Fibroblast of upper back skin (primary cell): ENCODE measurements at regions not wholly inside any gene's neighbourhood (a gene's known extent, or its start where the extent isn't known, plus 50 kb on each side); places are given as distances from the start of the nearest gene placed in this dataset.
"Not testable (repeated sequence)": the region's sequence is repeated elsewhere in the genome, so short reads cannot be mapped to it uniquely, and the experiment has no call there.

Source experiments
- DNase-seq: peaks from one replicate; pipeline ENCODE4 v3.0.0-alpha.2; 2013

DNA sequence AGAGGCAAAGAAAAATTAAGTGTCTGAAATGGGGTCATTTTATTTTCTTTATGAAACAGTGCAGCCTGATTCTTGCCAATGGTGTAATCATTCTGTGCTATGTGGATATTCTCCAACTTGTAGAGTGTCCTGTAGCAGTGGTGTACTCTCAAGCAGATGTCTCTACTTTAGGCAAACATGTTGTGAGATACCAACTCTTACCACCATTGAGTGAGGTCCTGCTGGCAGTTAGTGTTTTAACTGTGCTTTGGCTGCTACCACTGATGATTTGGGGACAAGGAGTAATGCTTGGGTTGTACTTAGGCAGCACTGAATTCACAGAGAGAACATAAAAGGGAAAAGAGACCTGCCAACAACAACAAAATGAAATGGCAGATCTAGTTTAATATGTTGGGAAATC is 122.5 kb downstream of the APIP start:
- DNase-seq = no peak

DNA sequence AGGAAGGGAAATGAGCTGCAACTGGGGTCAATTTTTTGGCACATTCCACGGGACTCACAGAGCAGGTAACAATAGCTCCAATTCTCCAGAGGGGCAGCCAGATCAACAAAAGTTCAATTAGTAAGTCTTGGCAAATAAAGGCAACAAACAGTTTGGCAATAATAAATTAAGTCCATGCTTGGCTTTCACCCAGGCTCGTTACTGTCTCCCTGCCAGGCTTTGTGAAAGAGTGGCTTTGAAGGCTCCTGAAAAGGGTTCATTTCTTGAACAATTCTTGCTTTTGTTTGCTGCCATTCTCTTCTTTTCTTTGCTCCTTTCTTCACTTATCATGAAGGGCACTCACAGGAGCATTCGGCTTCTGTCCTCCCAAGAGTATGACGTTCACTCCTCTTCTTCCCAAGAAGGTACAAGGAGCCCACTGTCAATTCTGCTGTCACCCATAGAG is 123.3 kb downstream of the APIP start:
- DNase-seq = no peak

DNA sequence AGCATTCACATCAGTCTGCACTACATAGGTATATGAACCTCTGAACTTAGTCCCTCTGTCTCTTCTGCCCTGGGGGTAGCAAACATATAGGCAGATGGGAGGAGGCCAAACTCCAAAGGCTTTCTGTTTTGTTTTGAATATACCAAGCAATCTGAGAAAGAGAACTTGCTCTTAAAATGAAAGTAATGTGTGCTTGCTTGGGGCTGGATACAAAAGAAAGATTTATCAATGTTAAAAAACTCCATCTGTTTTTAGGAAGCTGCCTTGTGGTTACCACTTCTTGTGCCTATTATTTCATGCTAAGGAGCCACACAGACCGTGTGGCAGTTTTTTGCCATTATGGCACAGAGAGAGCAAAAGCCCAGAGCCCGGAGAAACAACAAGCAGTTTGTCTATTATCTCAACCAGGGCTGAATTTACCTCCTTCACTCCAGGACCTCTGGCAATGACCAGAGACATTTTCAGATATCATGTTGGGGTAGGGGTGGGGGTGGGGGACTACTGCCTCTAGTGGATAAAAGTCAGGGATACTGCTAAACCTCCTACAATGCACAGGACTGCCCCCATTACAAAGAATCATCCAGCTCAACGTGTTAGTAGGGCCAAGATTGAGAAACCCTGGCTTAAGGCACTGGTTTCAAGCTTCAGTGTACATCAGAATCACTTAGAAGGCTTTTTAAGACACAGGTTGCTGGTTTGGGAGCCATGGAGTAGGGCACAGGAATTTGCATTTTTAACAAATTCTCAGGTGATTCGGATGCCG is 124.2 kb downstream of the APIP start:
- no peak for DNase-seq

DNA sequence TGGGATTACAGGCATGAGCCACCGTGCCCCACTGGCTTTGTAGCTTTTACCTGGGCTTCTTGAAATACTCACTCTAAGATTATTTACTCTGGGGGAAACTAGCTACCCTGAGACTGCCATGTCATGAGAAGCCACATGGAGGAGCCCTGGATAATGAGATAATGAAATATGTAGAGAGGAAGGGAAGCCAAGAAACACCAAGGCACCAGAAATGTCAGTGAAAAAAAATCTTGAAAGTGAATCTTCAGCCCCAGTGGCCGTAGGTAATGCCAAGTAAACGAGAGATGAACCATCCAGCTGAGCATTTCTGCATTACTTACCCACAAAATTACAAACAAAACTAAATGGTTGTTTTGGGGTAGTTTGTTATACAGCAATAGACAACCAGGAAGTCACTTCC is 125.6 kb downstream of the APIP start:
- no peak for DNase-seq

DNA sequence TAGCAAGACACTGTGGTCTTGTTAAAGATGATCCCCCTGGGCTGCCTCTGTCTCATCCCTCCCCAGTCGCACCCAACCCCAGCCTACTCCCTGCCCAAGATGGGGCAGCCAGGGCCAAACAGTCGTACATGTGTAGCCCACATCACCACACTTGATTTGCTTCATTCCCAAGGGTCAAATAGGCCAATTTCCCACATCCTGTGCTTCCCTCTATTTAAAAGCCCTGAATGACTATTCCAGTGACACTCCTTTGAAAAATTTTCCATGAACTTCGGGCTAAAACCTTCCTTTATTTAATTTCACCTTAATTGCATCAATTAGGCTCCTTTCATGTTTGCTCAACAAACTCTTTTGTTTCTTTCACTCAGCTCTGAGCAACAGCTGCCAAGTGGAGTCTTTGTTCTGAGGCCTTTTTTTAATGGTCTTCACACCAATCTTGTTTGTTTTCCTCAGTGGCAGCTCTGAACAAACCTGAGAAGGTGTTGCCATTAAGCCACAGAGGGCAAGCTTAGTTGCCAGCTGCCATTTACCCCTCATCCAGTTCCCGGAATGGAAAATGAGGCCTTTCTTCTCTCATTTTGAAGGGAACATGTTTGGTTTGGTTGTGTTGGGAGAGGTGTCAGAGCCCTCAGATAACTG is 126.9 kb downstream of the APIP start:
- DNase-seq = no peak

DNA sequence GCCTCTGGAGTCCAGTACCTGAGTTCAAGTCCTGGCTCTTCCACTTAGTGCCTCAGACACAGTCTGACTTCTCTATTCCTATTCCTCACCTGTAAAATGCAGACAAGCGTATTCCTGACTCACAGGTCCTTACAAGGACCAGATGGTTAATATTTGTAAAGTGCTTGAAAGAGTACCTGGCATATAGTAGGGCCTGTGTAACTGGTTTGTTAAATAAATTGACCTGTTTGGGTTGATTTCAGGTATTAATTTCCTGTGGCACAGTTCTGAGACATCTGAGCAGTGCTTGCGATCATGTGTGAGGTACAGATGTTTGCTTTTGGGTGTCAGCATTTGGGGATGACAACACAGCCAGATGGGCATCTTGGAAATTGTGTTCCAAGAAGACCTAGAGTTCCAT is 127.5 kb downstream of the APIP start:
- DNase-seq = no peak

DNA sequence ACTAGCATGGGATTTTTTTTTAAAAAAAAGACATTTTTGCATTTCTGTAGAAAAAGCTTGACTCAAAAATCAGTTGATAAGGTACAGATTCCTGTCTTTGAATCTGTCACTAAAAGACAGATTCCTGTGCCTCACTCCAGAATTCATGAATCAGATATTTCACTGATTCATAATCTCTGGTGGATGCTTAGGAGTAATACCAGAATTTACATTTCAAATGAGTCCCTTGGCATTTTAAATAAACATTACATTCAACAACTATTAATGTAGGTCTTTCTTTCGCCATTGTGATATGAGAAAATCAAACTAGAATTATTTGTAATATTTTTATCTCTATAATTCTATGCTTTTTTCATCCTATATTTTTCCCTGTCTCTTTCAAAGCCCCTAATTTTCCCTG is 128.3 kb downstream of the APIP start:
- DNase-seq = peak; percentile 25

DNA sequence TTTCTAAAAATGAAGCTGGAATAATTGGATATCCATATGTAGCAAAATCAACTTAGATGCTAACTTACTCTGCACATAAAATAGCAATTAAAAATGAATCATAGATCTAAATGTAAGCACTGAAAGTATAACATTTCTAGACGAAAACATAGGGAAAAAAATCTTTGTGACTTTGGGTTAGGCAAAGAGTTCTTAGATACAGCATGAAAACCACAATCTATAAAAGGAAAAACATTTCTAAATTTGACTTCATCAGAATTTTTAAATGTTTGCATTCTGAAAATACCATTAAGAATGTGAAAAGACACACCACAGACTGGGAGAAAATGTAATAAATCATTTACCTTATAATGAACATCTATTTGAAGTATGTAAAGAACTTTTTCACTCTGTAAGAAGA is 128.8 kb downstream of the APIP start:
- peak; percentile 35 for DNase-seq

DNA sequence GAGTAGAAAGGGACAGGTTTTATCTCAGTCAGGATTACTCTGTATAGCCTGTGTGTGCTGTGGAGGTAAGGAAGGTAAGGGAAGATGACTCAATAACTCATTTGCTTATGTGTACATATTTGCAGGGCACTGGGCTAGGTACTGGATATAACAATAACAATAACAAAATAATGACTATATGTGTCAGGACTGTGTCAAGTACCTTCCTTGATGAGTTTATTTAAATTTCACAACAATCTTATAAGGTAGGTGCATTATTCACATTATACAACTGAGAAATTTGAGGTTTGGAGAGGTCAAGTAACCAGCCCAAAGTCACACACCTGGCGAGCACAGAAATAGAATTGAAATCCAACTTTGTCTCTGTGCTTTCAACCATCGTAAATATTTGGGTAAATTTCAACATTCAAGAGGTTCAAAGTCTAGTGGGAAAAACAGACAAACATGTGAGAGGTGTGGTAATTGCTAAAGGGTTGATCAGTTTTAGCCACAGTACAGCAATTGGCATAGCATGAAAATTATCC is 131.8 kb downstream of the APIP start:
- no peak for DNase-seq

DNA sequence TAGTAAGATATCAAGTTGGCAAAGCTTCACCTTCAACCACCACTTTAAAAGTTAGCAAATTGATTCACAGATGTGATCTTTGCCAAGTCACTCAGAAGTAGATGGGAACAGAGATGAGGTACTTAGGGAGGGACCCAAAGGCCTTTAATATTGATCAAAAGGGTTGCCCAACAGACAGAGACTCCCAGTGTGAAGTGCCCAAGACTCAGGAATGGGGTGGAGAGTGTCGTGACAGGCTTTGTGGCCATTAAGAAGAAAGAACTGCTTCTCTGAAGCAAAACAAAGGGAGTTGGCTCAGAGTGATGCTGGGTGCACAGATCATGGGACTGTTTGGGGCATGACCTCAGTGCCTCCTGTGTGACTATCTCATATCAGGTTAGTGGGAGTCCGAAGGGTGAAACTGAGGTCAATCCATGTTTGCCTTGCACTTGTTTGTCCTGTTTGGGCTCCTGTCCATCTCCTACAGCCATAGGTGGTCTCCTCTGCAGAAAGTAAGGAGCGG is 132.3 kb downstream of the APIP start:
- no peak for DNase-seq

DNA sequence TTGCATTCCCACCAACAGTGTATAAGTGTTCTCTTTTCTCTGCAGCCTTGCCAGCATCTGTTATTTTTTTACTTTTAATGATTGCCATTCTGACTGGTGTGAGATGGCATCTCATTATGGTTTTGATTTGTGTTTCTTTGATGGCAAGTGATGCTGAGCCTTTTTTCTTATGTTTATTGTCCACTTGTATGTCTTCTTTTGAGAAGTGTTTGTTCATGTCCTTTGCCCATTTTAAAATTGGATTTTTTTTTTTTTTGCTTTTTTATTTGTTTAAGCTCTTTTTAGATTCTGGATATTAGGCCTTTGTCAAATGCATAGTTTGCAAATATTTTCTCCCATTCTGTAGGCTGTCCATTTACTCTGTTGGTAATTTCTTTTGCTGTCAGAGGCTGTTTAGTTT is 134.4 kb downstream of the APIP start:
- not testable (repeated sequence) for DNase-seq

DNA sequence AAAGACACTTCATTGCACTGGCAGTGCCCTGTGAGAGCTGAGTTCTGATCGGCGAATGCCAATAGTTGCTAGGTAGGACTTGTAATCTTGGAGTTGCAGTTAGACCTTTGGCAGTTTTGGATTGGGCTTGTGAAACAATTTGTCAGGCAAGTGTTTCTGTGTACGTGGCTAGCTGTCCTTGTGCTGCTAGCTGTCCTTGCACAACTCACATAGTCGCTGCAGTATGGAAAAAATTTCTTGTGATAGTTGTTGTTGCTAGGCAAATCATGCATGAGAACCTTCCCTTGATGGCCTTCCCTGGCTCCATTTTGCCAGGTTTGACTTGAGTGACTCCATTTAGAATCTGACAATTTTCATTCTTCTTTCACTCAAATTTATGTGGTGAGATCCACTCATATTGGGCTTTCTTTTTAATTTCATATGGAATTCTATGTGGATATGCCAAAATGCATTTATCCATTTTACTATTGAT is 140.7 kb downstream of the APIP start:
- no peak for DNase-seq

DNA sequence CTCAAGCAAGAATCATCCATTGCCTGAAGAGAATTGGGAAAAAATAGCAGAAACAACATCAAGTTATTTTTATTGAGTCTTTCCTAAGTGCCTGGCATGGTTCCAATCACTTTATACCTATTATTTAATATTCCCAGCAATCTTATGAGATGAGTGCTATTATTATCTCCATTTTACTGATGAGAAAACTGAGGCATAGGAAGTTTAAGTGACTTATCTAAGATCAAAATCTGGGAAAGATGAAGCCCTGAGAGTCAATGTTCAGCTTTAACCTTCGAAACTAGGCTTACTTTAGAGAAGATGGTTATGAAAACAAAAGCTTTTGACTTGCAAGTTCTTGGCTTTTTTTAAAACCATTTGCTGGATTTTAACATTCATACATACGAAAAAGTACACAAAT is 141.6 kb downstream of the APIP start:
- no peak for DNase-seq

DNA sequence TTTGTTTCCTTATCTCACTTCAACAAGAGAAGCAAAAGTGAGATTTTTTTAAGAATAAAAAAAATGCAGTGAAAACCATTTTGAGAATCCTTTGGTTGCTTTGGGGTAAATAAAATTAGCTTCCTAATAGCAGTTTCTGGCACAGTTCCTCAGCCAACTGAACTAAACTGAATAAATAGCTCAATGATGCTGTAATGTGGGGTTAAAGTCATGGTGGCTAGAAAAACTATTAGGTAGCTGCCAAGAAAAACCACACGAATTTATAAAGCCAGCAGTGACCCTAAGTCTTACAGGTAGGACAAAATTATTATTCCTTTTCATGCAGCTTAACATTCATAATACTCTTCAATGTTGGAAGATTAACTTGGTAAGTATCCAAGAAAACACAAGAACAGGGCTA is 142.4 kb downstream of the APIP start:
- DNase-seq = peak; percentile 11

DNA sequence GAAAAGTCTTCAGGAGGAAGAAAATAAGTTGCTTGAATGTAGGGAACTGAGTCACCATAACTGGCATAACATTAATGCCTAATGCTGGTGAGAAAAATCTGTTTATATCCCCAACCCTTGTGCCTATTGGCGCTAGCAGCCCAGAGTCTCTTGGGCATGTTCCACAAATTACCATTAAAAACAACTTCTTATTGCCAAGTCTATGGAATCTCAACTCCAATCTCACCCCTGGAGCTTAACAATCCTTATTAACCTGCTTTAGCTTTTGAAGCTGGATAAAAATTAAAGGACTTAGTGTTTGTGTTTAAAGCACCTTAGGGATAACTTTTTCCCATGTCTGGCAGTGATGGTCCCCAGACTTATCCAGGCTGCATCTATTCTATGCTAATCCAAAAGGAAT is 143.0 kb downstream of the APIP start:
- DNase-seq = no peak

DNA sequence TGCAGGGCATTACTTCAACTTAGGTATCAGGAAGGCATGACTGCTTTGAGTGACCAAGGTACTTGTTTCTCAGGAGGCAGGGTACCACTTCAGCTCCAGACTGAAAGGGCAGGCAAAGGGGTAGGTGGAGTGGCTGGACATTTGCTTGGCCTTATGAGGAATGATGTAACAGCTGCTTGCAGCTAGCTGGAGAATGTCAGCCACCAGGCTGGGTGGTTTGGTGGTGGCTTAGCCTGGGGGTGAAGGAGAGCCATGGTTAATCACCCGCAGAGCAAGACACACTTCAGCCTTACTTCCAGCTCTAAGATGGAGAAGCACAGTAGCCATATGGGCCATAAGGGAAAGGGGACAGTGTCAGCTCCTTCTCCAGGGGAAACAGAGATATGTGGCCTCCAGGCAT is 146.1 kb downstream of the APIP start:
- DNase-seq = no peak

DNA sequence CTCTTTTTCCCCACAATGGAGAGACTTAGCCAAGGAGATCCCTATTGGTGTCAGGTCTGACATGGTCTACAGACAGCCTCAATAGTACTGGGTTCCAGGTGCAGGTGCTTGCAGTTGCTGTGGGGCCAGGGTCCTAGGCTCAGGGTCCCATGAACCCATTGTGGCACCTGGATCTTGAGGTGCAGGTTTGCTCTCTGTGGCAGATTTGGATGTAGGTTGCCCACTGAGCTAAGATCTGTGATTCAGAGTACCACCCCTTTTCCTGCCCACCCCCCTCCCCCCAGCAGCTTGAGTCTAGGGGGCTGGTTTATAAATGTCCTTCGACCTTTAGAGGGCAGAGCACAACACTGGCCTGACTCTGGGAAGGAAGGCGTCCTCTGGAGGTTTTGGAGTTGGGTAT is 147.0 kb downstream of the APIP start:
- no peak for DNase-seq

DNA sequence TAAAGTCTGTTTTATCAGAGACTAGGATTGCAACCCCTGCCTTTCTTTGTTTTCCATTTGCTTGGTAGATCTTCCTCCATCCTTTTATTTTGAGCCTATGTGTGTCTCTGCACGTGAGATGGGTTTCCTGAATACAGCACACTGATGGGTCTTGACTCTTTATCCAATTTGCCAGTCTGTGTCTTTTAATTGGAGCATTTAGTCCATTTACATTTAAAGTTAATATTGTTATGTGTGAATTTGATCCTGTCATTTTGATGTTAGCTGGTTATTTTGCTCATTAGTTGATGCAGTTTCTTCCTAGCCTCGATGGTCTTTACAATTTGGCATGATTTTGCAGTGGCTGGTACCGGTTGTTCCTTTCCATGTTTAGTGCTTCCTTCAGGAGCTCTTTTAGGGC is 141.7 kb downstream of the EHF start:
- DNase-seq = not testable (repeated sequence)

DNA sequence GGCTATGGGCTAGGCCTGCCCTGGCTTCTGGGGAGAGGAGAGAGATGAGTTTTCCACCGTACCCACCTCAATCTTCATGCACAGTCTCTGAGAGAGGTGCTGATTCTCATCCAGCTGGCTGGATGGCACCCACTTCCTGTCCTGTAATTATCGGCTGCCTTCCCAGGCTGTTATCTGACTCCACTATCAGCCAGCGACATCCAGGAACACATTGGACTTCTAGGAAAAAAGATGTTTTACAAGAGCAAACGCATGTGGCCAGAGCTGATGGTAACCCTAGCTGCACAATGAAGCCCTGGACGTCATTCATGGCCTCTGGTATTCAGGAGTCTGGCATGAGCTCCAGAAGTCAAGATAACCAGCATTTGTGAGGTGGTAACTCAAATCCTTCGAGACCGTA is 137.4 kb downstream of the EHF start:
- no peak for DNase-seq

DNA sequence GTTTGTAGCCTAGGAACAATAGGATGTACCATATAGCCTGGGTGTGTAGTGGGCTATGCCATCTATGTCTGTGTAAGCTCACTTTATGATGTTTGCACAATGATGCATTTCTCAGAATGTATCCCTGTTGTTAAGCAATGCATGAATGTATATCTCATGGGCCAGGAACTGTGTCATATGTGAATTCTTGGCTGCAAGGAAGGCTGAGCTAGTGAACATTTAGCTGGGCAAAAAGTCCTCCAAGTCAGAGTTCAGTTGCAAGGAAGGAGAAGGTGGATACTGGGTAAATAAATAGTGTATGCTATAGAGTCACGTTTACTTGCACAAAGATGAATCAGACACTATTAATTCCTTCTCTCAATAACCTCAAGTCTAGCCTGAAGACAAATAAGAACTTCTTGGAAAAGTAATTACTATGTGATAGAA is 136.1 kb downstream of the EHF start:
- no peak for DNase-seq

DNA sequence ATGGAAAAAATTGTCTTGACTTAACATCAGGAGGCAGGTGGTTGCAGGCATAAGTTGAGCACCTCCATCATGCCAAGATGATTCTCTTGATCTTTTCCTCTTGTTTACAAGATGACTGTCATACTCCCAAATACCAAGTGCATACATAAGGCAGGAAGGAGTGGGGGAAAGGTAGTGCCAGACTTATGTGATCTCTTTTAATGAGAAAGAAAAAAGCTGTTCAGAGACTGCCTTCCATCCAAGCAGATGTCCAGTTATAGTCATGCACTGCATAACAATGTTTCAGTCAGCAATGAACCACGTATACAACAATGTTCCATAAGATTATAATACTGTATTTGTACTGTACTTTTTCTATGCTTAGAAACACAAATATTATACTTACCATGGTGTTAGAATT is 135.7 kb downstream of the EHF start:
- no peak for DNase-seq

DNA sequence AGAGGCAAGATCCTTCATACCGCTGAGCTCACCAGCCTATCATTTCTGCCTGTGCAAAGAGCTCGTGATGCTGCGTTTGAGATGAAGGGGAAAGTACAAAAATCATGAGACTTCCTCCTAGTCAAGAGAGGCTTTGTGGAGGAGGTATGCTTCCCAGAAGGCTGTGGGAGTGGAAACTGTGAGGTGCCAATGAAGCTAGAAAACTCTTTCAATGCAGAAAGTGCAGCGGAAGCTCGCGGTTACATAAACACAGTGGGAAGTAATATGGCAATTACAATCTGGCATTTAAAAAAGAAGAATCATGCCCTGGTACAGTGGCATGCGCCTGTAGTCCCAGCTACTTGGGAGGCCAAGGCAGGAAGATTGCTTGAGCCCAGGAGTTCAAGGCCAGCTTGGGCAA is 134.8 kb downstream of the EHF start:
- no peak for DNase-seq

DNA sequence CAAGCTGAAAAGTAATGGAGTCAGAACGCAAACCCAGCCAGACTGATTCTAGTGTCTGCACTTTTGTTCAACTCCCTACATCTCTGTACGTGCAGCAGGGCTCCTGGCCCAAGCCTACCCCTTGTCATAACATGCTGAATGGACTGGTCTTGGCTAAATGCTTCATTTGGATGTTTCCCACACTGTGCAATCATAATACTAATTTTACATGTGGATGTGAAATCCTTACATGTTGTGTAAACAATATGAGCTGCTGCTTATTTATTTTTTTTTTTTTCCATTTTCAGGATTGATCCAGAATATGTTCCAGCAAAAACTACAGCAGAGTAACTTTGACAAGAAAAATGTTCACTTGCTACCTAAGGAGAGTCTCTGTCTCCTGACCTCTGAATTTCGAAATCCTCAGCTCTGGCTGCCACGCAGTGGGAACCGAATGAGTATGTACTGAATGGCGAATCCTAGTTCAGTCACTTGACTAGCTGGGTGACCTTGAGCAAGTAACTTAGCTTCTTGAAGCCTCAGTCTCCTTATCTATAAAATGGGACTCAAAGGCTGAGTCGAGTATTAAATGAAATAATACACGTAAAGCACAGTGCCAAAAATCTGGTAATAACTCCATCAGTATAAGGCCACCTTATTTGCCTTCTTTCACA is 133.4 kb downstream of the EHF start:
- DNase-seq = no peak
